Esophagus squamous epithelium (tissue), 4 donors: ENCODE measurements at regions not wholly inside any gene's neighbourhood (a gene's known extent, or its start where the extent isn't known, plus 50 kb on each side); places are given as distances from the start of the nearest gene placed in this dataset.

ENCODE experiments used
- CTCF ChIP-seq, 6 experiments: fragments of 450-650 bp in 4 of 6; fragments of 200-600 bp in 2 of 6; sonication (generic) in 2 of 6; IDR thresholded peaks; one replicate each; pipeline ENCODE4 v1.5.1; 2016 to 2019; ENCODE audit warnings: antibody characterized with exemption in 6 of 6, mild to moderate bottlenecking in 4 of 6, moderate library complexity in 4 of 6
- POLR2A ChIP-seq, 4 donors: fragments of 450-650 bp; IDR thresholded peaks; one replicate each; pipeline ENCODE4 v1.6.1; 2017; ENCODE audit warnings: antibody characterized with exemption in 4 of 4, mild to moderate bottlenecking in 4 of 4, moderate library complexity in 3 of 4

- no peak for TF ChIP-seq POLR2A (IDR thresholded peaks at IDR 0.05)
- no peak for TF ChIP-seq CTCF (IDR thresholded peaks at IDR 0.05)
These were observed 141.6 kb upstream of the RFC3 start for GRCh38 chr13:33676045-33676989.
